ENCODE measurements at regions not wholly inside any gene's neighbourhood (a gene's known extent, or its start where the extent isn't known, plus 50 kb on each side); places are given as distances from the start of the nearest gene placed in this dataset.

DNA sequence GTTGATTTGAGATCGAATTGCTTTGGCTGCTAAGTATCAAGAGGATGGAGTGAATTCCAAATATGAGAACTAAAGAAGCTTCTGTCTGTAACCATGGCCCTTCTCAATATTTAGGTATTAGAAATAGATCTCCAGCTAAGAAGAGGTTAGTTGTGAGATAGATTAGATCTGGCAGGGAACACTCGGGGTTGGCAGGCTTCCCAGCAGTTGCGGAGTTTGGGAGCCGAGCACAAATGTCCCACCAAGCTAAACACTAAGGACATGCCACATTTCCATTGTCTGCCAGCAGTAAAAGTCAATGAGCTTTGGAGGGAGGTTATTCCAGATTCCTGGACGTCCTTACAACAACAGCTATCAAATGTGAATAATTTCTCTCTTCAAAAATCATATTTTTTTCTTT is 85.8 kb downstream of the TAF11L14 start:
- peaks cover 10% of the 10 kb centered on the region for H3K9me3 Mint-ChIP-seq
- no peak for DNase-seq
- H3K4me1 Mint-ChIP-seq (ENCODE audit: low read depth) = no peaks in the 10 kb centered on the region
- no peak for TF ChIP-seq CTCF (IDR thresholded peaks at IDR 0.05)
- intact Hi-C loops (cut with micrococcal nuclease) = no loop called here
- H3K27ac Mint-ChIP-seq = no peak overlapping the region
- ATAC-seq = no peak
- no peaks in the 10 kb centered on the region for H3K27me3 Mint-ChIP-seq
- CTCF ChIA-PET = no interaction called here
- H3K4me3 Mint-ChIP-seq = no peak overlapping the region
- no peaks in the 10 kb centered on the region for H3K36me3 Mint-ChIP-seq (ENCODE audit: low read depth)
- POLR2A ChIA-PET = no interaction called here

DNA sequence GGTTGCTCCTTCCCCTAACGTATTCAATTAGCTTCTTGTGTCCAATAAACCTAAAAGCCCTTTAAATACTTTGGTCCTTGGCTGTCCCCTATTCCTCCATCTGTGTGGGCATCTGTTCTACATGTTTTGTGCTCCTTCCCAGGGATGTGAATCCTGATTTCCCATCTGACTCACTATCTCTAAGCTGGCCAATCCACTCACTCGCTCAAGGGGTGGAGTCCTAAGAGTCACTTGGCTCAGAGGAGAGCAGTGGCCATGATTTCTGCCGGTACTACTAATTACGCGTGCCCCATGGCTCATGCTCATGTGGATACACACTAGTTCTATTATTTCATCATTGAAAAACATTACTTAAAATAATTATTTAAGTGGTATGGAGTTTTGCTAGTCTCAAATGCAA is 89.6 kb downstream of the TAF11L14 start:
- Mint-ChIP-seq H3K4me1 (ENCODE audit: low read depth) (no peaks in the 10 kb centered on the region), H3K27me3 (no peaks in the 10 kb centered on the region), H3K36me3 (ENCODE audit: low read depth) (no peaks in the 10 kb centered on the region), H3K9me3 (peaks cover 7% of the 10 kb centered on the region), H3K4me3 (no peak overlapping the region), H3K27ac (no peak overlapping the region)
- DNase-seq = no peak
- ATAC-seq = no peak
- ChIA-PET POLR2A (no interaction called here), CTCF (no interaction called here)
- no peak for TF ChIP-seq CTCF (IDR thresholded peaks at IDR 0.05)
- intact Hi-C loops (cut with micrococcal nuclease) = no loop called here

DNA sequence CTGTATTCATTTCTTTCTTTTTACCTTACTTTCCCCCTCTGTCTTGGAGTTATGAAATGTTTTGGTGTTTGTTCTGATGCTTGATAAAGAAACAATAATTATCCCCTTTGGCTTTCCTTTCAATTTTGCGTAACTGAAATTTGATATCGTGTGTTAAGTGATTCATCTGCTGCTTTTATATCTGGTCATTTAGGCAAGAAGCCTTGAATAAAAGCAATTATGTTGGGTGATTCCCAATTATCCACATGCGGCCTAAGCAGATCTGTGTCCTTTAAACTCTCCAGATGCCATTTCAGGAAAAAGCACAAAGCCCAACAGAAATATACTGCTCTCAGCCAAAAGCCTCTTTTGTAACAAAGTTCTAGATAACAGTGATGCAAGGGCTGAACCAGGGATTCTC is 92.8 kb downstream of the TAF11L14 start:
- intact Hi-C loops (cut with micrococcal nuclease) = no loop called here
- no peak for TF ChIP-seq CTCF (IDR thresholded peaks at IDR 0.05)
- DNase-seq = no peak
- Mint-ChIP-seq H3K36me3 (ENCODE audit: low read depth) (no peaks in the 10 kb centered on the region), H3K27ac (no peak overlapping the region), H3K27me3 (no peaks in the 10 kb centered on the region), H3K9me3 (peaks cover 2% of the 10 kb centered on the region), H3K4me3 (no peak overlapping the region), H3K4me1 (ENCODE audit: low read depth) (no peaks in the 10 kb centered on the region)
- ChIA-PET CTCF (no interaction called here), POLR2A (no interaction called here)
- no peak for ATAC-seq

DNA sequence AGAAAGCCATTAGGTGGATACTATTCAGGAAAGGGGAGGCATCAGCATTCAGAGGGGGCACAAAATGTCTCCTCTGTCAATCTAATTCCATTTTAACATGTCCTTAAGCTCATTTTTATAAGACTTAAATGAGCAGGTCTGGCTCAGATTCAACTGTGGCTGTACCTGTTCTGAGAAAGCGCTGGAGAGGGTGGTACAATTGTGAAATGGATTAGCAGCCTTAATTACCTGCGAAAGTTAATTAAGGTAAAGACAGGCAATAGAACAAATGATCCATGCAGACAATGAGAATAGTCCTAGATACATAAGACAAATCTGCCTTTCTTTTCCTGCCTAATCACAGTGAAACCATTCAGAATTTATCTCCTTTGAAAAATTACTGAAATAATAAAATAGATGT is 96.2 kb downstream of the TAF11L14 start:
- ATAC-seq (no peak), DNase-seq (no peak)
- Mint-ChIP-seq H3K4me1 (ENCODE audit: low read depth) (no peaks in the 10 kb centered on the region), H3K27ac (no peak overlapping the region), H3K36me3 (ENCODE audit: low read depth) (no peaks in the 10 kb centered on the region), H3K9me3 (peaks cover 2% of the 10 kb centered on the region), H3K27me3 (no peaks in the 10 kb centered on the region), H3K4me3 (no peak overlapping the region)
- CTCF ChIA-PET = no interaction called here
- intact Hi-C loops (cut with micrococcal nuclease) = no loop called here
- POLR2A ChIA-PET = no interaction called here
- TF ChIP-seq CTCF (IDR thresholded peaks at IDR 0.05) = no peak

DNA sequence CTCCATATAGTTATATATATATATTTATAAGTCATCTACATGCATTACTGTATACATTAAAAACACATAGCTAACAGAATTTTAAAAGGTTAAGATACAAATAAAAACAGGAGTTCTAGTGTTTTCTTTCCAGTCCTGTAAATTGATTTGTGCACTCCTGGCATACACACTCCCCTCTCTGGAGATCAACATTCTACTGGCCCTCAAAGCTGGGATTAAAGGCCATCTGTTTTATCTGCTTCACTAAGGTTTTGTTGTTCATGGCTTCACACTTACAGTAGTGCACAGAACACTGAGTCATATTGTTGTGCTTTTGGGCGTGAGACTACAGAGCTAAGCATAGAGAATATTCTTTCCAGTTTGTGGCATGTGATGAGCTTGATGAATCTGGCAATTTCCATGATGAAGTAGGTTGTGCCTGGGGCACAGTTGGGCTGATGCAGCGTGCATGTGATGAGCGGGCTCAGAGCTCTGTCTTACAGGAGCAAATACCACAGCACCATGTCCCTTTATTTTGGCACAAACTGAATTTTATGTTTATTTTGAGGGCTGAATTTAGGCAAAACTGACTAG is 98.2 kb downstream of the TAF11L14 start:
- H3K4me1 Mint-ChIP-seq (ENCODE audit: low read depth) = no peaks in the 10 kb centered on the region
- TF ChIP-seq CTCF (IDR thresholded peaks at IDR 0.05) = no peak
- POLR2A ChIA-PET = no interaction called here
- no peaks in the 10 kb centered on the region for H3K36me3 Mint-ChIP-seq (ENCODE audit: low read depth)
- H3K9me3 Mint-ChIP-seq = peaks cover 3% of the 10 kb centered on the region
- H3K27me3 Mint-ChIP-seq = no peaks in the 10 kb centered on the region
- CTCF ChIA-PET = no interaction called here
- H3K4me3 Mint-ChIP-seq = no peak overlapping the region
- ATAC-seq = no peak
- no peak overlapping the region for H3K27ac Mint-ChIP-seq
- intact Hi-C loops (cut with micrococcal nuclease) = no loop called here
- no peak for DNase-seq

All from activated CD8-positive, alpha-beta T cell treated with anti-CD3 and anti-CD28 coated beads for 36 hours (primary cell).